HUES64 (cell line): ENCODE measurements at regions not wholly inside any gene's neighbourhood (a gene's known extent, or its start where the extent isn't known, plus 50 kb on each side); places are given as distances from the start of the nearest gene placed in this dataset.
"Not testable (repeated sequence)": the region's sequence is repeated elsewhere in the genome, so short reads cannot be mapped to it uniquely, and the experiment has no call there.

Experiments used
- H3K27ac ChIP-seq: 2 replicates; pipeline ENCODE4 v1.7.0; 2013; ENCODE audit warnings: low read depth, low read length, inconsistent platforms
- H3K27me3 ChIP-seq: 2 replicates; pipeline ENCODE4 v1.6.1; 2013; ENCODE audit warnings: mild to moderate bottlenecking, low read length; ENCODE audit not compliant: insufficient read depth
- H3K36me3 ChIP-seq: 2 replicates; pipeline ENCODE4 v1.6.1; 2013; ENCODE audit warnings: mild to moderate bottlenecking, low read length; ENCODE audit not compliant: insufficient read depth
- H3K4me1 ChIP-seq: 2 replicates; pipeline ENCODE4 v1.6.1; 2013; ENCODE audit warnings: mild to moderate bottlenecking, low read length, moderate library complexity; ENCODE audit not compliant: insufficient read depth
- H3K4me3 ChIP-seq: 2 replicates; pipeline ENCODE4 v1.5.1; 2013; ENCODE audit warnings: mild to moderate bottlenecking, low read length, moderate library complexity
- H3K9ac ChIP-seq: 2 replicates; pipeline ENCODE4 v1.6.1; 2013; ENCODE audit warnings: mild to moderate bottlenecking, low read depth, low read length
- H3K9me3 ChIP-seq: 2 replicates; pipeline ENCODE4 v1.6.1; 2013; ENCODE audit warnings: low read depth, low read length; ENCODE audit not compliant: insufficient read depth
- WGBS: fragments of 150-250, 120-280 bp; methylation state at CpG from one replicate; pipeline ENCODE4 v1.1.7; 2013; ENCODE audit warnings: missing lambda C conversion rate; 5-methylcytosine and 5-hydroxymethylcytosine counted together

DNA sequence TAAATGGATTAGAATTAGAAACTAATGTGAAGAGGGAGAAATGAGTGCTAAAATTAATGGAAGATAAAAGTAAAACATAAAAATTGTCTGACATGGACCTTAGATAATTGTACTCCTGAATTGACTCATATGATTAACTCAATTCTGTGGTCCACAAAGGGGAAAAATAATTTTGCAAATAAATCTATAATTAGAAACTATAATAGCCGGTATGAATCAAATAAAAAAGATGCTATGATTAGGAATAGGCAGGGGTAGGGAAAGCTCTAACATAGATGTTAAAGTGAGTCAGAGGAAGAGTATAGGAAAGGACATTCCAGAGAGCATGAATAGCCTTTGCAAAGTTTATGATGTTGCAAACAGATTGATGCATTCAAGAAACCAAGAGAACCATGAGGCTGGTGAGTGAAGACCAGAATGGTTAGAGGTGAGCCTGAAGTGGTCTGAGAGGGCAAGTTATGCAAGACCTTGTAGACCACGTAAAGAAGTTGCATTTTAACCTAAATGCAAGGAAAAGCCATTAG is 262.1 kb upstream of the CA10 start:
- no peak overlapping the region for H3K27ac ChIP-seq
- no peaks in the 10 kb centered on the region for H3K27me3 ChIP-seq
- 70% methylated on average over 2 of the region's 2 CpGs for WGBS
- no peaks in the 10 kb centered on the region for H3K4me1 ChIP-seq
- no peaks in the 10 kb centered on the region for H3K36me3 ChIP-seq
- H3K4me3 ChIP-seq, result no peak overlapping the region
- no peak overlapping the region for H3K9ac ChIP-seq
- H3K9me3 ChIP-seq, result peaks cover 31% of the 10 kb centered on the region

DNA sequence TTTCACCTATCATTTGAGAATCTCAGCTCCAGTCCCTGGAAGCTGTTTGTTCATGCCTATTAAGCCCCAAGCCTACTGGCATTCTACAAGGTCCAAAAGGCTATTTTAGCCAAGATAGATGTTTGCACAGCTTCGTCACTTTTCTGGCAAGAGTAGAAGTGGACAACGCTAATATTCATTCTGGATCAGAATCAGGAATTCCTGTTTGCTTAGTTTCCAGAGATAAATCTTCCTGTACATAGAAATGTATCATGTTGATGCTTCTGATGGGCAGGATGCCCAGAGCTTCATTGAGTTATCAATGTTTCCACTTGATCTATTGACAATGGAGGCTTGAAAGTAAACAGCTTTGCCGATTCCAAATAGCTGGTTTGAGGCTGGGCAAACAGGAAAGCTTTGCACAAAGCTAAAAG is 260.7 kb upstream of the CA10 start:
- no peaks in the 10 kb centered on the region for H3K4me1 ChIP-seq
- peaks cover 30% of the 10 kb centered on the region for H3K9me3 ChIP-seq
- H3K4me3 ChIP-seq, result no peak overlapping the region
- WGBS, result 88% methylated on average over 3 of the region's 3 CpGs
- no peaks in the 10 kb centered on the region for H3K36me3 ChIP-seq
- H3K27me3 ChIP-seq, result no peaks in the 10 kb centered on the region
- no peak overlapping the region for H3K9ac ChIP-seq
- H3K27ac ChIP-seq, result no peak overlapping the region

DNA sequence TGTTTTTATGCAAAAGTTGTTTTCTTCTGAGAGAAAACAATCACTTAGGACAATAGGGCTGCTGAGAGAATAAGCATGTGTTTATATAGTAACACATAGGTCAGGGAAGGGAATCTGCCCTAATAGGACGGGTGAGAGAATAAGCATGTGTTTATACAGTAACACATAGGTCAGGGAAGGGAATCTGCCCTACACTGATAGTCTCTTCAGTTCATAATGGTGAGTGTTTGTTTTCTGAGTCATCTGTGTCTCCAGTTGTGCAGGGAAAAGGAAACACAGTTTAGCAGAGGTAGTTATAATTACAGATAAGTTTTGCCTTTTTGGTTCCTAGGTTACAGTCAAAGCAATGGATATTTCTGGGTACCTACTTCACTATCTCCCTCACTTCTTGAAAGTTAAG is 252.3 kb upstream of the CA10 start:
- 63% methylated on average over 1 of the region's 1 CpG for WGBS
- Histone ChIP-seq H3K4me1 (no peaks in the 10 kb centered on the region), H3K9ac (no peak overlapping the region), H3K4me3 (no peak overlapping the region), H3K27me3 (no peaks in the 10 kb centered on the region), H3K9me3 (peaks cover 27% of the 10 kb centered on the region), H3K27ac (no peak overlapping the region), H3K36me3 (no peaks in the 10 kb centered on the region)

DNA sequence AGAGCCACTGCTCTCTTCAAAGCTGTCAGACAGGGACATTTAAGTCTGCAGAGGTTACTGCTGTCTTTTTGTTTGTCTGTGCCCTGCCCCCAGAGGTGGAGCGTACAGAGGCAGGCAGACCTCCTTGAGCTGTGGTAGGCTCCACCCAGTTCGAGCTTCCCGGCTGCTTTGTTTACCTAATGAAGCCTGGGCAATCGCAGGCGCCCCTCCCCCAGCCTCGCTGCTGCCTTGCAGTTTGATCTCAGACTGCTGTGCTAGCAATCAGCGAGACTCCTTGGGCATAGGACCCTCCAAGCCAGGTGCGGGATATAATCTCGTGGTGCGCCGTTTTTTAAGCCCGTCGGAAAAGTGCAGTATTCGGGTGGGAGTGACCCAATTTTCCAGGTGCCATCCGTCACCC is 250.7 kb upstream of the CA10 start:
- not testable (repeated sequence) for H3K36me3 ChIP-seq, H3K27me3 ChIP-seq, H3K4me1 ChIP-seq, H3K4me3 ChIP-seq, H3K9ac ChIP-seq, H3K27ac ChIP-seq
- 70% methylated on average over 15 of the region's 15 CpGs for WGBS
- H3K9me3 ChIP-seq, result peaks cover 27% of the 10 kb centered on the region

DNA sequence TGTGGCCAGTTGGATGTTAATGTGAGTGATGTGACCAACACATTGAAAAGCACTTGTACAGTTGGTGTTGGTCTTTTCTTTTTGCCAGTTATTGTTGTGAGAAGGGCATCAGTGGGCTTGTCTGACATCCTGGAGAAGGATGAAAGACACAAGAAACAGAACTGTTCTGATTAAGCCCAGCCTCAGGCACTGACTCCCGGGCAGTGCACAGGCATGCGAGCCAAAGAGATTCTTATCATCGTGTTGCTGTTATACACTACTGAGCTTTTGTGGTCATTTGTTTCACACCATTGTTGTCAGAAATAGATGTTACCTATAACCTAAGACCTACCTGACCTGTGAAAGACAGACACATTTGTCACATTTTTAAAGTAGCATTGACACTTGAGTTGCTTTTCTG is 236.8 kb upstream of the CA10 start:
- peaks cover 64% of the 10 kb centered on the region for H3K9me3 ChIP-seq
- H3K36me3 ChIP-seq, result no peaks in the 10 kb centered on the region
- 94% methylated on average over 3 of the region's 3 CpGs for WGBS
- no peaks in the 10 kb centered on the region for H3K27me3 ChIP-seq
- no peaks in the 10 kb centered on the region for H3K4me1 ChIP-seq
- H3K9ac ChIP-seq, result no peak overlapping the region
- no peak overlapping the region for H3K27ac ChIP-seq
- H3K4me3 ChIP-seq, result no peak overlapping the region

DNA sequence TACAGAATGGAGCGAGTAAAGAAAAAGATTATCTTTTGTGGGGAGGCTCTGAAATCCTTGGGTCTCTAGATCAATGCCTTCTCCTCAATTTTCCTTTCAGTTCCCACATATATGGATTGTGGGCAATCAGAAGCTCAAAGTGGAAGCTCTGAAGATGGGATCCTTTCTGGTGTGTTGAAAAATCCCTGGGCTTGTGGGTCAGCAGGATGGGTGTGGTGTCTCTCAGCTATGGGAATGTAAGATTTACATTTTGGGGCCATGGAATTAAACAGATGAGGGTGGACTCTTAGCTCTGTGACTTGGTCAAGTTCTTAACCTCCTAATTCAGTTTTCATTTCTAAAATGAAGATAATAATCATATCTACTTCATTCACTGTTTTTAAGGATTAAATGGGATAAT is 231.9 kb upstream of the CA10 start:
- Histone ChIP-seq H3K4me3 (no peak overlapping the region), H3K9me3 (peaks cover 68% of the 10 kb centered on the region), H3K9ac (no peak overlapping the region), H3K27ac (no peak overlapping the region), H3K4me1 (no peaks in the 10 kb centered on the region), H3K27me3 (no peaks in the 10 kb centered on the region), H3K36me3 (no peaks in the 10 kb centered on the region)
- whole genome bisulfite sequencing, result 77% methylated on average over 1 of the region's 1 CpG

DNA sequence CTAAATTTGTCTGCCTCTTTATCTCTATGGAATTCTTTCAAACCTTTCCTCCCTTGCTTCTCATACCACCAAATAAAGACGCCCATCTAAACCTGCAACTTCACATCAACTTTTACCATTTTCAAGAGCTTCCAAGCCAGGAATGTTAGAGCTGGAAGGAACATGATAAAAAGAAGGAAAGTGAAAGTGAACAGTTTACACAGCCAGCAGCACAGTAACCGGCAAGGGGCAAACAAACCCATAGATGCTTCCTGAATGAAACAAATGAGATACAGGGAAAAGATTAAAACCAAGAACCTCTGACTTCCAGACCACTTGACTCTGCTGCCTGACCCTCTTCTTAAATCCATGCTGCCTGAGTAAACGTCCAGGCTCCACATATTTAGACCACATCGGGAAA is 231.1 kb upstream of the CA10 start:
- Histone ChIP-seq H3K9ac (no peak overlapping the region), H3K36me3 (no peaks in the 10 kb centered on the region), H3K4me3 (no peak overlapping the region), H3K27me3 (no peaks in the 10 kb centered on the region), H3K9me3 (peaks cover 69% of the 10 kb centered on the region), H3K27ac (no peak overlapping the region), H3K4me1 (no peaks in the 10 kb centered on the region)
- 83% methylated on average over 4 of the region's 4 CpGs for WGBS

DNA sequence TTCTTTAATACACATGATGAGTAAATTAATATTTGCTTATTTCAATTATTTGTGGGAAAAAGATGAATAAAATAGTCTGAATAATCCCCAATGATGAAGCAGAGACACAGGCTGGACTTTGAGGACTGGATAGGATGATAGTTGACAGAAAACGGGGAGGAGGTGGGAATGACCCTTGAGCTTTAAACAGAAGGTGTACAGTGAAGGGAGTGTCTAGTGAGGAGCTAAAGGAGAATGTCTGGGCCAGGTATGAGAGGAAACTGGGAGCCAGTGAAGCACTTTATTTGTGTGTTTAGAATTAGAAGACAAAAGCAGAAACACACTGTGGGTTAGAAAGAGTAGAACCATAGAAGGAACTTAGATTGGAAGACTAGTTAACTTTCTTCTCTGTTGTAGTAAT is 230.4 kb upstream of the CA10 start:
- Histone ChIP-seq H3K9ac (no peak overlapping the region), H3K36me3 (no peaks in the 10 kb centered on the region), H3K4me1 (no peaks in the 10 kb centered on the region), H3K9me3 (peaks cover 62% of the 10 kb centered on the region), H3K27ac (no peak overlapping the region), H3K27me3 (no peaks in the 10 kb centered on the region), H3K4me3 (no peak overlapping the region)
- WGBS, result 65% methylated on average over 1 of the region's 1 CpG

DNA sequence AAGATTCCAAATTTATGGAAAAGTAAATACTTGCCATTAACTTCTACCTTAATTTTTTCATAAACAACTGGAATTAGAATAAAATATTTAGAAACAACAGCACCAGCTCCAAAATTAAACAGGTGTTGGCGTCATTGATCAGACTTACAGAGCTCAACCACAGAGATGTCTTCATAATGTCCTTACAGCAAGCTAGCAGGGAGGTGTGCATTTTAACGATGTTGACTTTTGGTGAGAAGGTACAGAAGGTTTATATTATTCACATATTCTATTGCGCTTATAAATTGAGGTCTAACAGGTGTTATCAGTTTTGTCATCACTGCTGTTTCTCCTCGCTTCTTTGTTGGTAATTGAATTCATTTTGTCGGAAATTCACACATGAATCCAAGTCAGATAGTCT is 226.2 kb upstream of the CA10 start:
- WGBS, result 88% methylated on average over 5 of the region's 5 CpGs
- Histone ChIP-seq H3K4me1 (no peaks in the 10 kb centered on the region), H3K4me3 (no peak overlapping the region), H3K9ac (no peak overlapping the region), H3K27ac (no peak overlapping the region), H3K27me3 (no peaks in the 10 kb centered on the region), H3K9me3 (peaks cover 56% of the 10 kb centered on the region), H3K36me3 (no peaks in the 10 kb centered on the region)

DNA sequence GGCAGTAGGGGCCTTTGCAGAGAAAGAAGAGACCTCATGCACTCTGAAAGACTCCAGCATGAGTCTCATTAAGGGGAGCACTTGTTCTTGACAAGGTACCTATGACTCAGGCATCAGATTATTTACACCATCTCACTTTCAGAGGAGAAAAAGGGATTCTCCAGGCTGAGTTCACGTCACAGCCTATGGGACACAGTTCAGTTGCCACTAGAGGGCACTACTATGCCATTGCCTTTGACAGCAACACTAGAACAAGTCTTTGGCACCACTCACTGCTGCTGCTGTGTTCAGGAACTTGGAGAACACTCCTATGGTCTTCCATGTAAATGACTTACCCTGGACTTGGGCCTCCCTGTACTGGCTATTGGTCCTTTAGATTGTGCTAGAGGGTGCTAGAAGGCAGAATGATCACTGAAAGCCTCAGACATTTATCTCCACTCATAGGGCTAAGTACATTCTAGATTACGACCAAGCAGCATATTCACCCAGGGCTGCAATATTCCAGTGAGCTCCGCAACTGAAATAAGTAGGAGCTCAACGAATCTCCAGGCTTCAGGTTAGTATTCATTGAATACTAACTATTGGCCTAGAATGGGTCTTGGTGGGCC is 225.1 kb upstream of the CA10 start:
- Histone ChIP-seq H3K9ac (no peak overlapping the region), H3K4me1 (no peaks in the 10 kb centered on the region)
- WGBS, result 66% methylated on average over 4 of the region's 4 CpGs

DNA sequence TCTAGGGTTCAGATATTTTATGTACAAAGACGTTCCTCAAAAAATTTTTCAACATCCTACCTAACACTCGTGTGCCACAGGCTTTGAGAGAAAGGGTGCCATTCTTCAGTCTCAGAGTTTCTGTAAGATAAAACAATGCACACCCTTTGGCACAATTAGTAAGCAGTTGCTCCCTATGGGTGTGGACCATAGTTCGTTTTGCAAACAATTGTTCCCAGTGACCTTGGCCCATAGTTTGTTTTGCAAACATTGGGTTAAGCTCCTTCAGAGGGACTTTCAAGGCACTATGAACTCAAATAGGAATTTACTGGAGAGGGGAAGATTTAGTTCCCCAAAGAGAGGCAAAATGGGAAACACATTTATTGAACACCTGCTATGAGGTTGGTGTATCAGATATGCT is 220.3 kb upstream of the CA10 start:
- WGBS, result 77% methylated on average over 3 of the region's 3 CpGs
- Histone ChIP-seq H3K4me3 (no peak overlapping the region), H3K27ac (no peak overlapping the region), H3K27me3 (no peaks in the 10 kb centered on the region), H3K9me3 (peaks cover 63% of the 10 kb centered on the region), H3K36me3 (no peaks in the 10 kb centered on the region), H3K9ac (no peak overlapping the region), H3K4me1 (no peaks in the 10 kb centered on the region)

More for the DNA sequence above, 225.1 kb upstream of the CA10 start:
- Histone ChIP-seq H3K9me3 (peaks cover 56% of the 10 kb centered on the region), H3K27ac (no peak overlapping the region), H3K4me3 (no peak overlapping the region), H3K27me3 (no peaks in the 10 kb centered on the region), H3K36me3 (no peaks in the 10 kb centered on the region)

DNA sequence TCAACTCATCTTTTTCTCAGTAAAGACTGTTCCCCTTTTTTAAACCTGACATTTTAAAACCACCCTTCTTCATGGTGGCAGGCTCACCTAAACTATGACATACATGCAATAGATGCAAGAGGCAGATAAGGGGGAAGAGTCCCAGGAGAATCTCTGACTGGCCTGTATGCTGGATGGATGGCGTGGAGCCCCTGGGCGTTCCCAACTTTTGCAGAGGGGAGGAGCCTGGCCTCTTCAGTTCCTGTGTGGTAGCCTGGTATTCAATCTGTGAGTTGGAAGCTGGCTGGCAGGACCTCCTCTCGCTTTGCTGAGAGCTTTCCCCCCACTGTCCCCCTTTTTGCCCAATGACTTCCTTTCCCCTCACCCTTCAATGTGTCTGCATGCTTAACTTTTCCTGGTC is 217.6 kb upstream of the CA10 start:
- H3K27me3 ChIP-seq, result no peaks in the 10 kb centered on the region
- H3K27ac ChIP-seq, result no peak overlapping the region
- peaks cover 81% of the 10 kb centered on the region for H3K9me3 ChIP-seq
- 58% methylated on average over 3 of the region's 3 CpGs for WGBS
- H3K4me1 ChIP-seq, result no peaks in the 10 kb centered on the region
- H3K9ac ChIP-seq, result no peak overlapping the region
- no peaks in the 10 kb centered on the region for H3K36me3 ChIP-seq
- no peak overlapping the region for H3K4me3 ChIP-seq
